HG02885 (cell line): ENCODE measurements at regions not wholly inside any gene's neighbourhood (a gene's known extent, or its start where the extent isn't known, plus 50 kb on each side); places are given as distances from the start of the nearest gene placed in this dataset.

Experiments
- ATAC-seq: cut with Tn5 transposase; IDR thresholded peaks from one replicate; pipeline ENCODE4 v1.9.1; 2021; ENCODE audit warnings: mild to moderate bottlenecking; ENCODE audit not compliant: unreplicated experiment, poor library complexity

GRCh38 chr7:42406358-42406757 lies 169.3 kb upstream of the GLI3 start:
- no peak for ATAC-seq

- ATAC-seq: no peak
These were observed 168.8 kb upstream of the GLI3 start for GRCh38 chr7:42405782-42406181.

GRCh38 chr7:42403831-42404230 lies 166.8 kb upstream of the GLI3 start:
- no peak for ATAC-seq

DNA sequence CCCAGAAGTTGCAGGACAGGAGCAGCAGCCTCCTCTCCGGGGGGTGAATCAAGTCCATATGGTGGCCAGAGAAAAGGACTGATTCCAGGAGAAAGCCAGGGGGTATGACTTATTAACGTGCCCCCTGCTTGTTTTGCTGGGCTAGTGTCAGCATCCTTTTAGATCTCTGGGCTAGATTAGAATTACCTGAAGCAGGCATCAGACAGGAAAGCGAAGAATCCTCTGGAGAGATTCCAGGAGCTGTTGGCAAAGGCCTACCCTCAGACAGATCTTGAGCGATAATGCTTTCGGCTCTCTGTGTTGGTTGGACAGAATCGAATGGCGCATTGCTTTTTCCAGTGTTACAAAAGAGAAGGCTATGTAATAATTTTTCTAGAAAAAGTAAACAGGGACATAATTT lies 164.0 kb upstream of the GLI3 start:
- ATAC-seq: no peak

DNA sequence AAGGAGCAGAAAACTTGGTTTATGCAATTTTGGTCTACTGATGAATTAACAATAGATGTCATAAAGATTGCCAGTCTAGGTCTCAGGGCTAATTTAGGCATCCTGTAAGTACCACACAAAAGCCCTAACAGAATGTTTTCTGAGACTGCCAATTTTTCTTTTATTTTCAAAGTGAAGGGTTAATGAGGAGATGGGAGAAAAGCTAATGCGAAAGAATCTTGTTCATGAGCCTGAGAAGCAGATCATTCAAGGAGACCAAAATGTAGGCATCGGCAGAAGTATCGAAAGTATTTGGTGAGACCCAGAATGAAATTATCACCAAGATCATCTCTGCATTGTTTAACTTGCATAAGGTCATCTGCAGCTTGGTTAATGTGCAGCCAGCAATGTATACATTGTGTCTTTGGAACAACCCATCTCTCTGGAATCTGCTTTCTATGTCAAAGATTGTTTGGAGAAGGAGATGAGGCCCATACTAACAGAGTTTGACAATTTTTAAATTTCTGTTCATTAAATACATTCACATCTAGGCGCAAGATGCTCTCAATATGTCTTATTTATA lies 163.3 kb upstream of the GLI3 start:
- no peak for ATAC-seq

DNA sequence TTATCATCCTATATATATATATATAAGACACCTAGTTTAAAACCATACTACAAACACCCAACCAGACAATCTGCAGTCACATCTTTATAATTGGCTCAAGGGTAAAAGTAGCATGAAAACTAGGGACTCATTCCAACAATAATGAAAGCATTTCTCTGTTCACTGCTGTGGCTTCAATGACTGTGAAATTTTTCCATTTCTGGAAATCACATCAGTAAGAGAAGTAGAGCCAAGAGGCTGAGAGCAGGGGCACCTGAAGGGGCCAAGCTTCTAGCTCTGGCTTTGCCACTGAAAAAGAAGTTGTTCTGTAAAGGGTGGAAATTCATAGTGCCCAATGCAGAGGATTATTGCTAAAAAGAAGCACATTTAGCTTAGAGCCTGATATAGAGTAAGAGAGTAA lies 158.6 kb upstream of the GLI3 start:
- no peak for ATAC-seq

GRCh38 chr7:42392826-42393225 lies 155.8 kb upstream of the GLI3 start:
- no peak for ATAC-seq

DNA sequence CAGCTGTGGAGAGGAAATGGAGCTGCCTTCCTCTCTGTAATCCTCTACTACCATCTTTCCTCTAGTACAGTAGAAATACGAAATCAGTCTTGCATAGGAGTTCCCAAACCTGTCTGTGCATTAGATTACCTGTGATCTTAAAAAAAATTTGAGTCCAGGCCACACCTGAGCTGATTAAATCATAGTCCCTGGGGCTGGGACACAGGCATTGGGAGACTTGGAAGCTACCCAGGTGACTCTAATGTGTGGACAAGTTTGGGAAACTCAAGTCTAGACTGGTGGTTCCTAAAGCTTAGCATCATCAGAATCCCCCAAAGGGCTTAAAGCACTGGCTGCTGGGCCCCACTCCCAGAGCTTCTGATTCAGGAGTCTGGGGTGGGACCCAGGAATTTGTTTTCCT lies 152.7 kb upstream of the GLI3 start:
- ATAC-seq: no peak

- ATAC-seq: no peak
These were observed 148.9 kb upstream of the GLI3 start for GRCh38 chr7:42385912-42386311.

DNA sequence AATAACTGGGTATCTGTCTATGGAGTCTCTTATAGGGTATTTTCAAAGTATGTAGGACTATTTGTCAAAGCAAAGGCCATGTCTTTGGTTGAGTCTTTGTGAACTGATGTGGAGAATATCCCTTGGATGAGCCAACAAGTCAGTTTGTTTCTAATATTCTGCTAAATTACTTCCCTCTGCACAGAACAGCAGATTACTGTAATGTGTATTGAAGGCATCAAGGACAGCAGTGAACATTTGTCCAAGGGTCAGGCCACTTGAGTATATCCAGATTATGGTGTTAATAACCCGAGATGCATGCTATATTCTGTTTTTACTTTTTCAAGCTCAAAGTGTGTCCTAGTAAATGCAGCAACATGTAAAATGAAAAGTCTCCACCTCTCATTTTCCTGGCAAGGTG lies 144.2 kb upstream of the GLI3 start:
- no peak for ATAC-seq

DNA sequence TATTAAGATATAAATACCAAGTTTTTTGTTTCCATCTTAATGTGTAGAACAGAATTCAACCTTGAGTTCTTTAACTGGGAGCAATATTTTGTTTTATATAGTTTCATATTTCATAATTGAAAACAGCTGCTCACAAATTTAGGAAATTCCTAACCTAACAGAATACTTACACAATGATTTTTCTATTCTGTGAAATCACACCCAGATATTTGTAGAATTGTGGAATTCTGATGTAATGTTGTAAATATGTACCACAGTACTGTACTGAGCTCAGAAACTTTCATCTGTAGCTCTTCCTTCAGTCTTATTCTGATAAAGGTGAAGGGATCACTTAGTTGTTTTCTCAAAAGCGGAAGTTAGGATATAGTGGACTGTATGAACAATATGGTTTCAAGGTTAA lies 143.4 kb upstream of the GLI3 start:
- no peak for ATAC-seq

- no peak for ATAC-seq
These were observed 141.1 kb upstream of the GLI3 start for GRCh38 chr7:42378149-42378548.

DNA sequence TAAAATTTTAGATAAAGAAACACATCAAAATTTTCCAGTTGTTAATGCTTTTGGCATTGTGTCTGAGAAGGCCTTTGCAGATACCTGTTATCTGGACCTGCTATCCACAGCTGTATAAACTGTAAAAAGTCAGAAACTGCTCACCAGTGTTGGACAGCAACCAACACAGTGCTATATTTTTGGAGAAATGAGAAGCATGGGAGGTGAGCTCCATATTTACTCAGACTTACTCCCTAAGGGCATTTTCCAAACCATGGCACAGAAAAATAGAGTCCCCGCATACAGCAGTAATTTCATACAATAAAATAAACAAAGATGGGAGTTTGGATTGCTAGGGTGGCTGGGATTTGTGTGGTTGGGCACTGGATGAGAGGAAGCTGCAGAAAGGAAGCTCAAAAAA lies 136.3 kb upstream of the GLI3 start:
- no peak for ATAC-seq

- no peak for ATAC-seq
These were observed 135.5 kb upstream of the GLI3 start for GRCh38 chr7:42372479-42372878.

DNA sequence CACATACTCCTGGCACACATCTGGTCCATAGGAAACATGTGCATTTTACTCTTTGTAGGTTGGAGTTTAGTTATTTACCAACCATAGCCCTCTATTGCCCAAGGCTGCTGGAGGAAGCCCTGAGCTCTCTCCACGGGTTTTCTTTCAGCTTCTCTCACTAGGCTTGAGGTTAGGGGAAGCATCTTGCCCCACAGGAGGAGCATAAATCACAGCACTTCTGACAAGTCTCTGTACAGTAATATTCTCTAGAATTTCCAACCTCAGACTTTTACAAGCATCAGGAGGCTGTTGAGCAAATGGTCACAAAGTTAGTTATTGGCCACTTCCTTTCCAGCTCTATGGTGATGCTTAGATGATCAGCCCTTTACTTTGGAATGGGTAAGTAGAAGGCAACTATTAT lies 122.9 kb upstream of the GLI3 start:
- no peak for ATAC-seq

- ATAC-seq: no peak
These were observed 114.4 kb upstream of the GLI3 start for GRCh38 chr7:42351316-42351935.

DNA sequence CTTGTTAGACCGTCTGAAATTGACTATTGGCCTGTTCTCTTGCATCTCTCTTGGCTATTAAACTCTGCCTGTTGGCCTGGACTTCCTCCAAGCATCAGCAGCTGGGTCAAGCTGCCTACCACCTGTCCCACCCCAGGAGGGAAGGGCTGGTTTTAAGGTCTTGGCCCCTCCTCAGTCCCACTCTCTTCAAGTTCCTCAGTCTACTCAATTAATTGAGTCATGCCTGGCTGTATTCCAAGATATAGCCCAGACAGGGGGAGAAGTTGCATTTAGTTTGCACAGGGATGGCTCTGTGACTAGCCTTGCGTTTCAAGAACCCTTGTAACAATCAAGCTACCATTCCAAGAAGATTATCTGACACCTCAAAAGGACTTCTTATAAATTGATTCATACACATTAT lies 113.8 kb upstream of the GLI3 start:
- no peak for ATAC-seq

- no peak for ATAC-seq
These were observed 111.6 kb upstream of the GLI3 start for GRCh38 chr7:42348631-42349030.

DNA sequence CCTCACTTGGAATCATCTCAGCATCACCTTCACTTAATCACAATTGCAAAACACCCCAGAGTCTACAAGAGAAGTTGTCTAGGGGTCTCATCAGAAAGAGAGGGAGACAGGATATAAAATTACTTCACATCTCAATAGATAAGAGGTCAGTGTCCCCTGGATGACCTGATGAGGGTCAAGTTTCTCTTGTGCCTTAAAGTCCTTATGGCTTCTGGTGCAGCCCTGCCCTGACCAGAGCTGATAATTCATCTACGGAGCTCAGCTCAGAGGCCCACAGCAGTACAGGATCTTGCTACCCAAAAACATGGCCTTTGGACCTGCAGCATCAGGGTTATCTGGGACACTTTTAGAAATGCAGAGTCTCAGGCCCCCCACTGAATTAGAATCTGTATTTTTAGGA lies 111.1 kb upstream of the GLI3 start:
- no peak for ATAC-seq

DNA sequence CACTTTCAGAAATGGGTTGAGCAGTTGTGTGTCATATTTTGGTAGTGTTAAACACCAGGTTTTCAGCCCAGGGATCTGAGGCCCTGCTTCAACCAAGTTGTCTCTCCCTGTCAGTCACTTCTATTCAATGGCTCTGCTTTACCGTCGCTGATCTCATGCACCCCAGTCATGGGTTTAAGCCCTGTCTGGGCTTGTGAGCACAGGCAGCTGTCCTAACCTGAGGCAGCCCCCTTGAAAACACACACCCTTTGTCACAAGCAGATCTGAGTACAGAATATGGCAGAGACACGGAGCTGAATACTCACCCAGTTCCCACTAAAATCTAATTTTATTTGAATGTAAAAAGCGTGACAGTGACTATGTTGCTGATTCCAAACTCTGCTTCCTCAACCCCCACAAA lies 110.6 kb upstream of the GLI3 start:
- no peak for ATAC-seq

DNA sequence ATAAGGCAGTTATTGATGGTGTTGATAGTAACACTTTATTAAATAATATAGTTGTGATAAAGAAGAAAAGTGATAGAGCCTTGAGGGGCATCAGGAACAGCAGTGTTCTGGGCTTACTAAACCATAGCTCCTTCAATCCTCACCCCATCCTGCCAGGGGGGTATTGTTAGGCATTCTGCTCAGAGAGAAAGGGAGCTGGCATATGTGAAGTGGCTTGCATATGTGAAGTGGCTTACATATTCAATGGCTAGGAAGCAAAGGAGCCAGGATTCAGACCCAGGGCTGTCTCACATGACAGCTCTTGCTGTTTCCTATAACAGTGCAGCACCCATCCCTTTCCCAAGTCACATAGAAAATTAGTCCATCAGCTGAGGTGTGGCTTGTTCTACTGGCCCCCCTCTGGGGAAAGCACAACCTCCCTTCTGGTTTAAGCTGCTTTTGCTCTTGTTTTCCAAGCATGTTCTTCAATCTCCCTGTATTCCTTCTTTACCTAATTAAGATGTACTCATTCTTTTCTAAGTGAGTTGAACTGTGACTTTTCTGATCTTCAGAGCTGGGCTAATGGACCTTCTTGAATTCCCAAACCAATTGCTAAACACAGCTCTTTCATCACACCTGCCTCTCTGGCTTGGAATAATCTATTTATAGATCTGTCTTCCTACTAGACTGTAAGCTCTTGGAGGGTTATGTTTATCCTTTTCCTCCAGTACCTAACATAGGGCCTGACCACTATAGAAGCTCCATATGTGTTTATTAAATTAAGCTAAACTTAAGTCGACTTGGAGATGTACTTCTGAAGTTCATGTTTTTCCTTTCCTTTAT lies 108.7 kb upstream of the GLI3 start:
- ATAC-seq: no peak

- ATAC-seq: no peak
These were observed 107.3 kb upstream of the GLI3 start for GRCh38 chr7:42344198-42344755.
